Right kidney (tissue), 1 donor: ENCODE measurements at regions not wholly inside any gene's neighbourhood (a gene's known extent, or its start where the extent isn't known, plus 50 kb on each side); places are given as distances from the start of the nearest gene placed in this dataset.
"Not testable (repeated sequence)": the region's sequence is repeated elsewhere in the genome, so short reads cannot be mapped to it uniquely, and the experiment has no call there.

Source experiments
- DNase-seq: peaks from one replicate; pipeline ENCODE4 v3.0.0-alpha.2; 2016

- no peak for DNase-seq
Observed at GRCh38 chr1:195663549-195664280, 944.5 kb downstream of the KCNT2 start.

DNA sequence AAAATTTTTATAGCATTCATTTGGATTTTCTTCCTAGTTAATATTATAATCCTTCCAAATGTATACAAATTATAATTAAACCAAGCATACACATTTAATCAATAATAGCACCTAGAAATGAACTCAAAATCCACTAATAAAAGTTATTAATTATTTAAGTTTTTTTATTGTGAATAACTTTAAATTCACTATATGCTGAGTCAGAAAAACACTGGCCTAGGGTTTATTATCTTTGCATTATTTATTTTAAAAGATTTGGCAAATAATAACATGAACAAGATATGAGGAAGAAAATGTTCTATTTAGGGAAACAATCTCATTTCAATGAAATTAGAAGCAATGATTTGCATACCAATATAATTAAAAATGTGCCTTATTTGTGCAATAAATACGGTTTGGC lies 951.5 kb downstream of the KCNT2 start:
- DNase-seq, result no peak

- not testable (repeated sequence) for DNase-seq
Observed at GRCh38 chr1:195648875-195649274, 959.4 kb downstream of the KCNT2 start.

DNA sequence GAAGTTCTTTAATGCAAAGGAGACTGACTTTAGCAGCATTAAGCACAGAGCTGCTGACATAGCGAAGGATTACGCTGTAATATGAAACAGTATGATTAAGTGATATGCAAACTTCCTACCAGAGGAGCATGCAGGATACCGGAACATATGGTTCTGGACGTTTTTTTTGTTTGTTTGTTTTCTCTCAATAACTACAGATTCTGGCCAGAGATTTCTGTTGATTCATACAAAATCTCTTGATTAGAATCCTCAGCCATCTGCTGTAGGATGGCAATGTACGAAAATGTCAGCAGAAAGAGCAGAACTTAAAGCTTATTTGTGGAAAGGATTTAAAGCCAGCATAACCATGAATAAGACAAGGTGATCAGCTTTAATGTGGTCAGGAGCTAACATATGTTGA lies 970.7 kb downstream of the KCNT2 start:
- no peak for DNase-seq

DNA sequence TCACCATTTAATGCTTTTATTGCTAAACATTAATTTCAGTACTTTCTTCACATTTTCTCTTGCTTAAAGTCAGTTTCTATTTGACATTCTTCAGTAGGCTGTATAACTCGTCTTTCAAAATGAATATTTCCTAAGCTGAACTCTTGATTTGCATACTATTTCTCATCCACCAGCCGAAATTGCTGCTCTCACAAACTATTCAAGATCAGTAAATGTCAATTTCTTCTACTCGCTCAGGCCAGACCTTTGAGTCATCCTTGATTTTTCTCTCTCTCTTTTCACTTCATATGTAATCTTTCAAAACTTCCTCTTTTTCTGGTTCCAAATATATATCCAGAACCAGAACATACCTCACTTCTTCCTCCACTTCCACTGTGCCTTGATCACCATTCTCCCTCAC lies 990.0 kb downstream of the KCNT2 start:
- no peak for DNase-seq

- DNase-seq, result no peak
Observed at GRCh38 chr1:195617106-195617505, 991.1 kb downstream of the KCNT2 start.

- no peak for DNase-seq
Observed at GRCh38 chr1:195608883-195609282, 999.4 kb downstream of the KCNT2 start.

GRCh38 chr1:195606483-195606882 lies 1001.8 kb downstream of the KCNT2 start:
- no peak for DNase-seq

- DNase-seq, result no peak
Observed at GRCh38 chr1:195604287-195604686, 1004.0 kb downstream of the KCNT2 start.

- no peak for DNase-seq
Observed at GRCh38 chr1:195597891-195598290, 1010.3 kb downstream of the KCNT2 start.

GRCh38 chr1:195594773-195595172 lies 1013.5 kb downstream of the KCNT2 start:
- DNase-seq, result no peak

DNA sequence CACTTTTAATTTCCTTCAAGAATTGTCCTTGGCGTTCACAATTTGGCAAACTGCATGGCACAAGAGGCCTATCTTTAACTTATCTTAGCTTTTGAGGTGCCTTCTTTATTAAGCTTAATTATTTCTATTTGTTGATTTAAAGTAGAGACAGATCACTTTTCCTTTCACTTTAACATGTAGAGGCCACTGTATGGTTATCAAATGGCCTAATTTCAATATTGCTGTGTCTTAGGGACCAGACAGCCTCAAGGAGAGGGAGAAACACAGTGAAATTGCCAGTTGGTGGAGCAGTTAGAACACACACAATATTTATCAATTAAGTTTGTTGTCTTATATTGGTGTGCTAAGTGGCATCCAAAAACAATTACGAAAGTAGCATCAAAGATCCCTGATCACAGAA lies 1013.9 kb downstream of the KCNT2 start:
- no peak for DNase-seq

DNA sequence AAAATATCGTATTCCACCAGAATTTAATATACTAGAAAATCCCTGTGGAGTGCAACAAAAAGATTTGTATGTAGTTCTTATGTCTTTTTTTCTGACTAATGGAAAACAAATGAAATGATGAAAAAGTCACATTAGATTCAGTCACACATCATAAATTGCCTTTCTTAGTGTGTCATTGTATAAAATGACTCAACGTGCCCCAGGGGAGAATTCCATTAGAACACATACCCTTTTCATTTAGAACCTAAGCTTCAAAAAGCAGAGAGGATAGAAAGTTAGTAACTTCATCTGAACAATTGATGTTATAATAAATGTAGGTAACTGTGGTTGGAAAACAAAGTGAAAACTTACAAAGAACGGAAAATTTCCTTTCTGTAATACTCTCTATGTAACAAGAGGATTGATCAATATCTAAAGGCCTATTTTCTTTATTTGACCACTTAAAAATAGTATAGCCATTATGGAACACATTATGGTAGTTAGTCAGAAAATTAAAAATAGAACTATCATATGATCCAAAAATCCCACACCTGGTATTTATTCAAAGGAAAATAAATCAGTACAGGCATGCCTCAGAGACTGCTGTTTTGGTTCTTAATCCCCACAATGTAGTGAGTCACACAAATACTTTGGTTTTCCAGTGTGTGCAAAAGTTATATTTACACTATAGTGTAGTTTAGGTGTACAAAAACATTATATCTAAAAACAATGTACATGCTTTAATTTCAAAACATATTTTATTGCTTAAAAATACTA lies 1016.1 kb downstream of the KCNT2 start:
- no peak for DNase-seq

DNA sequence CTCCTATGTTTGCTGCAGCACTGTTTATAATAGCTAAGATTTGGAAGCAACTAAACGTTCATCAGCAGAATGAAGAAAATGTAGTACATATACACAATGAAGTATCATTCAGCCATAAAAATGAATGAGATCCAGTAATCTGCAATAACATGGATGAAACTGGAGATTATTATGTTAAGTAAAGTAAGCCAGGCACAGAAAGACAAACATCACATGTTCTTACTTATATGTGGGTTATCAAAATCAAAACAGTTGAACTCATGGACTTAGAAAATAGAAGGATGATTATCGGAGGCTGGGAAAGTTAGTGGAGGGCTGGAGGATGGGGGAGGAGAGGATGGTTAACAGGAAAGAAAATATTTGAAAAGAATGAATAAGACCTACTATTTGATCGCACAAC lies 1017.6 kb downstream of the KCNT2 start:
- DNase-seq, result no peak

DNA sequence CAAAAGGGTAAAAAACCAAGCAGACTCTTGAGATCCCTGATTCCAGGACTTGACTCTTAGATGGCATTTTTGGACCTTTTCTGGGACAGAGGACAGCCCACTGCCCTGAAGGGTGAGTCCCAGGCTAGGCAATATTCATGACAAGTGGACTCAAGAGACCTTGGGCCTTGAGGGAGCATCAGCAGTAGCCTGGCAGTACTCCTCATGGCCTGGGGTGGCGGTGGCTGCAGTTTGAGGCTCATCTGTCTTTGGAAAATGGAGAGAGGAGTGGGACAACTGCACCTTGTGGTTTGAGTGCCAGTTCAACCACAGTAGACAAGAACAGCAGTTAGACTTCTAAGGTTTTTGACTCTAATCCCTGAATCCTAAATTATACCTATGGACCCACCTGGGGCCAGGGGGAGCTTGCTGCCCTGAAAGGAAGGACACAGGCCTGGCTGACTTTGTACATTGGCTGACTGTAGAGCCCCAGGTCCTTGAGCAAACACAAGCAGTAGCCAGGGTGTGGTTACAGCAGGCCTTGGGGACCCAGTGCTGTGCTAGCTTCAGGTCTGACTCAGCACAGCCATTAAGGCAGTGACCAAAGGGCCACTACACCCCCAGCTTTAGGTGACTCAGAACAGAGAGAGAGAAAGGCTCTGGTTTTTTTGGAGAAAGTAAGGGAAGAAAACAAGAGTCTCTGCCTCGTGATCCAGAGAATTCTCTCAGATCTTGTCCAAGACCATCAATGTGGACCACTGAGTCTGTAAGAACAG lies 1023.2 kb downstream of the KCNT2 start:
- no peak for DNase-seq

DNA sequence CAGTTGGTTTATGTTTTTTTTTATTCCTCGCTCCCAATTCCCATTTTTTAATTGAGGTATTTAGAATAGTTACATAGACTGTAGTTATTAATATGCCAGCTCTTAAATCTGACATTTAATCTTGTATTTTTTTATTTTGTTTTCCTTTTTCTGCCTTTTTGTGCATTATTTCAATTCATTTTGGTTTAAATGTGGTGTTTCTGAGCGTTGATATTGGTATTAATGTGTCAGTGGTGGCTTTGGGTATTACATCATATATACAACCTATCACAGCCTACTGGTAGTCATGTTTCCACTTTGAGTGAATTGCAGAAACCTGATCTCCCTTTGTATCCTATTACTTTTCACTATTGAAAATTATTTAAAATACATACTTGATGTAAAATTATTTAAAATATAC lies 1027.3 kb downstream of the KCNT2 start:
- DNase-seq, result no peak

DNA sequence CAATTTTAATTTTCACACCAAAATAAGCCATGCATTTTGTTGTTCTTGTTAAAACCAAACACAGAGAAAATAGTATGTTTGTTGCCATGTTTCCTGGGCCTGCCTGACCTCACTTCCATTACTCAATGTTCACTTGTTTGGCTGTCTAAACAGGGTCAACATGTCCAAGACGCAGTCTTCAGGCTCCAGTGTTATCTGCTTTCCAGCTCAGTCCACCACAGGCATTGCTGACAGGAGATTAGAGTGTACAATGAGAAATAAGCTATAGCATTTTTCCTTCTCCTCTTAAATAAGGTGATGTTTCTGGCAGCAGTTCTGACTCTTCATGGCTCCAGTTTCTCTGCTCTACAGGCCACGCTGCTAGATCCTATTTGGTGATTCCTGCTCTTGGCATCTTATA lies 1030.5 kb downstream of the KCNT2 start:
- DNase-seq, result no peak

GRCh38 chr1:195576641-195577040 lies 1031.6 kb downstream of the KCNT2 start:
- DNase-seq, result no peak

DNA sequence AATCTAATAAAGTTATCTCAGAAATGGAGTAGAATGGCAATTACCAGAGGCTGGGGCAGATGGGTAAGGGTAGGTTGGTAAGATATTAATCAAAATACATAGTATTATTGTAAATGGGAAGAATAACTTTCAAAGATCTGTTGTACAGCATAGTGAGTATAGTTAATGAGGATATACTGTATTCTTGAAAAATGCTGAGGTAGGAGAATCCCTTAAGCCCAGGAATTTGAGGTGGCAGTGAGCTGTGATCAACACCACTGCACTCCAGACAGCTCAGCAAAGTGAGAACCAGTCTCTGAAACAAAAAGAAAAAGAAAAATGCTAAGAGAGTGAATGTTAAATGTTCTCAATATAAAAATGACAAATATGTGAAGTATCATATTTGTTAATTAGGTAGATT lies 1033.7 kb downstream of the KCNT2 start:
- no peak for DNase-seq

GRCh38 chr1:195569934-195570333 lies 1038.3 kb downstream of the KCNT2 start:
- no peak for DNase-seq

DNA sequence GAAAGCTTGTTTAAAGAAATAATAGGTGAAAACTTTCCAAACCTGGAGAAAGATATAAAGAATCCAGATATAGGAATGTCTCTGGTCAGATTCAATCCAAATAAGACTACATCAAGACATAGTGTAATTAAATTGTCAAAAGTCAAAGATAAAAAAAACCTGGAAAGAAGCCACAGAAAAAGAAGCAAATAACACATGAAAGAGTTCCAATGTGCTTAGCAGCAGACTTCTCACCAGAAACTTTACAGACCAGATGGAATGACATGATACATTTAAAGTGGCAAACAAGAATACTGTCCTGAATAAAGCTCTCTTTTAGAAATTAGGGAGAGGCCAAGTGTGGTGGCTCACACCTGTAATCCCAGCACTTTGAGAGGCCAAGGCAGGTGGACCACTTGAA lies 1039.9 kb downstream of the KCNT2 start:
- DNase-seq, result no peak

GRCh38 chr1:195562074-195562473 lies 1046.2 kb downstream of the KCNT2 start:
- no peak for DNase-seq
